GM12875 (cell line): ENCODE measurements at regions not wholly inside any gene's neighbourhood (a gene's known extent, or its start where the extent isn't known, plus 50 kb on each side); places are given as distances from the start of the nearest gene placed in this dataset.
"Not testable (repeated sequence)": the region's sequence is repeated elsewhere in the genome, so short reads cannot be mapped to it uniquely, and the experiment has no call there.

Experiments
- H3K4me3 ChIP-seq: one replicate; pipeline ENCODE4 v1.5.1; 2011; ENCODE audit warnings: low read depth, low read length, control low read depth
- TF ChIP-seq, protein P1 (sequence below): IDR thresholded peaks from 2 replicates; pipeline ENCODE4 v1.5.1; 2011; ENCODE audit warnings: low read depth, mild to moderate bottlenecking, control low read depth, inconsistent platforms, low read length, moderate library complexity, borderline replicate concordance; ENCODE audit not compliant: insufficient read depth

DNA sequence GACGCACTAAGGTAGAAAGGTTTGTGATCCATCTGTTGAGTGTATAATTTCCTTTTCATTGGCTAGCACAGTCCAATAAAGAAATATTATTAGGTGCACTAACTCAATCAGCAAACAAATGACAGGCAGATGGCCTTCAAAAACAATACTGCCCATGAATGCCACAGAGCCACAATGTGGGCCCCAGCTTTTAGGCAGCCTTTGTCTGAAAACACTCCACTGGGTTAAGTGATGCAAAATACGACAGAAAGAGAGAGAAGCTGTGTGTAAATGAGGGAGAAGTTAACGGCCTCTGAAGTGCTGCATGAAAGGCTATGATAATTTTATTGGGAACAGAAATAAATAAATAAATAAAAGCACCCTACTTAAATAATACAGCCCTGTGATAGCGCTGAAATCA lies 274.6 kb downstream of the NKX6-1 start:
- TF ChIP-seq, protein P1, sequence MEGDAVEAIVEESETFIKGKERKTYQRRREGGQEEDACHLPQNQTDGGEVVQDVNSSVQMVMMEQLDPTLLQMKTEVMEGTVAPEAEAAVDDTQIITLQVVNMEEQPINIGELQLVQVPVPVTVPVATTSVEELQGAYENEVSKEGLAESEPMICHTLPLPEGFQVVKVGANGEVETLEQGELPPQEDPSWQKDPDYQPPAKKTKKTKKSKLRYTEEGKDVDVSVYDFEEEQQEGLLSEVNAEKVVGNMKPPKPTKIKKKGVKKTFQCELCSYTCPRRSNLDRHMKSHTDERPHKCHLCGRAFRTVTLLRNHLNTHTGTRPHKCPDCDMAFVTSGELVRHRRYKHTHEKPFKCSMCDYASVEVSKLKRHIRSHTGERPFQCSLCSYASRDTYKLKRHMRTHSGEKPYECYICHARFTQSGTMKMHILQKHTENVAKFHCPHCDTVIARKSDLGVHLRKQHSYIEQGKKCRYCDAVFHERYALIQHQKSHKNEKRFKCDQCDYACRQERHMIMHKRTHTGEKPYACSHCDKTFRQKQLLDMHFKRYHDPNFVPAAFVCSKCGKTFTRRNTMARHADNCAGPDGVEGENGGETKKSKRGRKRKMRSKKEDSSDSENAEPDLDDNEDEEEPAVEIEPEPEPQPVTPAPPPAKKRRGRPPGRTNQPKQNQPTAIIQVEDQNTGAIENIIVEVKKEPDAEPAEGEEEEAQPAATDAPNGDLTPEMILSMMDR = no peak
- H3K4me3 ChIP-seq = no peak overlapping the region

DNA sequence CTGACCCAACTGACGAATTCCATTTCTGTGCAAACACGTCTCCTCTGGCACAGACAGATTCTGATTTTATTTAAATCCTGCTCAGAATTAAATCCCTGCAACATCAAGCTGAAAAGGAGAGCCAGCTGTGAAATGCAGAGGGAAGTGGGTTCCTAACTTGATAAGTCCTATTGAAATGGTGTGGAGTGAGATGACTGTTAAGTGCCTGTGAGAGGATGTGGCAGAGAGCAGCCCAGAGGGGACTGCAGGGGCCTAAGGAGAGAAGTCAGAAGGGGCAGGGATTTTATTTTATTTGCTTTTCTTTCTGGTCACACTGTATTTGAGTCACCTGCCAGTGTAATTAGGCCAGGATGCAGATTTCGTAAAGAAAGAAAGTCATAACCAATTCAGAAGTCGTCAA lies 277.4 kb downstream of the NKX6-1 start:
- no peak overlapping the region for H3K4me3 ChIP-seq
- TF ChIP-seq, protein P1 = no peak

DNA sequence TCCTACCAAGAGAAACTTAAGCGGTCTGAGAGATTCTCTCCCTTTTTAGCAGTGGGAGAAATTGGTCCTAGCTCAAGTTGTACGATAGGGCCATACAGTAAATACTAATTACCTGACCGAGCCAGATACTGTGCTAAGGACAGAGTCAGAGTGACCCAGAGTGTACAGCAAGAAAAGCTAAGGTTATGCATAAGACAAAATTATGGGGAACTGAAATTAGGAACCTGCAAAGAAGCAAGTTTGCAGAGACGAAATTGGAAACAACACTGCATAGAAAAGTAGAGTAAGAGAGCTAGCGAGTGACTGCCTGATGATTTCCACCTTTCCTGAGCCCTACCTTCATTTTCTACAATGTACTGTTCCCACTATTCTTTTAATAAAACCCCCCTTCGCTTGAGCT lies 278.1 kb downstream of the NKX6-1 start:
- no peak overlapping the region for H3K4me3 ChIP-seq

DNA sequence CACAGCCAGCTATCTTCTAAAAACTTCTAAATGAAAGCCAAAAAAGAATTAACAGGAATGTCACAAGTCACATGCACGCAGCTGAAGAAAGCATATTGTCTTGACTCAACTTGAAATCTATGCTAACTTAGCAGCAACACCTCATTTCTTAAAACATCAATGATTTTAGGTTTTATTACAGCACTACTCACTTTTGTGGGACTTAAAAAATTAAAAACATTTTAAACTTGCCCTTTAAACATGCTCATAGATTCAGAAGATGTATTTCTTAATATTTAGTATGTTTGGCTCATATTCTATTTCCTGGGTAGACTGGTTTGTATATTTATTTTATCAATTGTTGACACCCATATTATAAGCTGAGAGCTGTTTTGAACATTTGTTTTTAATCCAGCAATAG lies 279.4 kb downstream of the NKX6-1 start:
- H3K4me3 ChIP-seq = no peak overlapping the region
- TF ChIP-seq, protein P1 = no peak

More for the DNA sequence above, 278.1 kb downstream of the NKX6-1 start:
- TF ChIP-seq, protein P1 = no peak

DNA sequence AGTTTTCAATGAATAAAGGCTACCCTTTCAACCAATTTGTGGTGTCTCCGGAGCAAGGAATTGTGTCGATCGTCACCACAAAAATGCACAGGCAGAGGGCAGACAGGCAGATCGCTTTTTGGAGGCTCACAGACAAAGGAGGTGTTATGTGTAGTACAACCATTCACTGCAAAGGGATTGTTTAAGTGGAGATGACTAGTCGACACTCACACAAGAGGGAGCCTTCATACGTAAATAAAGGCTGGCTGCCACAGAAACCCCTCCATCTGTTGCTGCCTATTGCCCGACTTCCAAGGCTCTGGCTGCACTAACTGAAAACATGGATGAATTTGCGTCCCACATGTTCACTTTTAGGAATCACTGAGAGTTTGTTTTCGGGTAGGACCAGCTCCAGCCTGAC lies 281.1 kb downstream of the NKX6-1 start:
- TF ChIP-seq, protein P1 = no peak
- no peak overlapping the region for H3K4me3 ChIP-seq

DNA sequence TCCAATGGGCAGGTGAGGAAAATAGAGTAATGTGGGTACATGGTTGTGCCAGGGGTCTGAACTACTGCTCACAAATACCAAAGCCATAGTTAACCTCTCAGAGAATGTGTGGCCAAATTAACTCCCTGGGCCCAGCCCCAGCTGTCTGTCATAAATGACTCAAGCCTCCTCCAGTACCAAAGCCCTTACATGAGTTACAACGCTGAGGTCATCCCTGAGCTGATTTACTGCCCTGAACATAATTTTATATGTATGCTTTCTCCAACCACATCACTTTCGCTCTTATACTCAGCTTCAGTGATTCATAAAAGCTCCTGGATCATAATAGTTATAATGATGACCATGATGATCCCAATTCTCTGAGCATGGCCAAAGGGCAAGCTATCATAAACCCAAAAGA lies 283.9 kb downstream of the NKX6-1 start:
- TF ChIP-seq, protein P1 = no peak
- no peak overlapping the region for H3K4me3 ChIP-seq

- not testable (repeated sequence) for H3K4me3 ChIP-seq
Observed at GRCh38 chr4:84206226-84206625, 292.9 kb downstream of the NKX6-1 start.

DNA sequence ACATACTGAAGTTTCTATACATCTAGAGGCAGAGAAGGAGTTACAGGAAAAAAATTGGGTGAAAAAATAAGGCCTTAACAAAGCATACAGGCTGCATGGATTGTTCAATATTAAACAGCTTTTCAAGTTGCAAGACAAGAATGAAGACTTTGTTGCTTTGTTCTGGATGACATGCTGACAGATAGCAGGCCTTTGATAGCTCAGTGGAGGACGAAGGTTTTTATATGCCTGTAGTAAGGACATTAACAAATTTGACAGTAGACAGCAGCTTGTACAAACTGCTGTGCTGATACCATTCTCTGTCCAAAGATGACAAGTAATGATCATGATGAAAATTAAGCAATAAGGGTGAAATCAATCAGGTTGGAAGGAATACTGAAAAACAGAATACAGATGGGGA lies 309.9 kb downstream of the NKX6-1 start:
- TF ChIP-seq, protein P1 = no peak
- no peak overlapping the region for H3K4me3 ChIP-seq
